Umbilical cord (tissue), 1 donor: ENCODE measurements at regions not wholly inside any gene's neighbourhood (a gene's known extent, or its start where the extent isn't known, plus 50 kb on each side); places are given as distances from the start of the nearest gene placed in this dataset.

ENCODE experiments used
- DNase-seq: peaks from one replicate; pipeline ENCODE4 v3.0.0-alpha.2; 2015; ENCODE audit warnings: low spot score

DNA sequence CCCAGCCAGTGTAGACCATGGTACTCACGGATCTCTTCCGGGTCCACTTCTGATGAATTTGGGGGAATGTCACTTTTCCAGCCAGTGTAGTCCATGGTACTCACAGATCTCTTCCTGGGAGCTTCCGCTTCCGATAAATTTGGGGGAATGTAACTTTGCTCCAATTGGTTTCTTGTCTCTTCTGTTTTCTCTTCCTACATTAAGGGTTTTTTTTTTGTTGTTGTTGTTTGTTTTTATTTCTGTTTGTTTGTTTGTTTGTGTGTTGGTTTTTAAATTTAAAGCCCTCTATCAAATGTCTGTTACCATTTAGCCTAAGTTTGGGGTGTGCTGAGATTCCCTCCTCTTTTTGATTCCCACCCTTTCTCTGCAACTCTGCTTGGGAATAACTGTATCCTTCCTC is 475.8 kb upstream of the FZD8 start:
- DNase-seq = no peak

DNA sequence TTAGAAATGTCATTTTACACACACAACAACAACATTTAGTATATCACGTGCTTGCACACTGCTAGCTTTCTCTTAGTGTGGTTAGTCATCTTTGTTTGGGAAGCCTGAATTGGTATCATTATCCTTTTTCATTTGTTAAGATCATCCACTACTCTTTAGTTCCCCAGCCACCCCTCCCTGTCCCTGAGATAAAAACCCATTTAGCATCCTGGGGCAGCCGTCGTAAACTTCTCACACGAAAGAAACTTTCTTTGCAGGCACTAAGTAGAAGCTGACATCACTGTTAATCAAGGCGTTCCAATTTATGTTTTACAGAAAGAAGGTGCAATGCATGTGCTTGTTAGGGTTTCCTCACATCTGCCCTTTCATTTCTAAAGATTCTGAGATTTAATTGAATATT is 475.1 kb upstream of the FZD8 start:
- DNase-seq = peak; percentile 43

DNA sequence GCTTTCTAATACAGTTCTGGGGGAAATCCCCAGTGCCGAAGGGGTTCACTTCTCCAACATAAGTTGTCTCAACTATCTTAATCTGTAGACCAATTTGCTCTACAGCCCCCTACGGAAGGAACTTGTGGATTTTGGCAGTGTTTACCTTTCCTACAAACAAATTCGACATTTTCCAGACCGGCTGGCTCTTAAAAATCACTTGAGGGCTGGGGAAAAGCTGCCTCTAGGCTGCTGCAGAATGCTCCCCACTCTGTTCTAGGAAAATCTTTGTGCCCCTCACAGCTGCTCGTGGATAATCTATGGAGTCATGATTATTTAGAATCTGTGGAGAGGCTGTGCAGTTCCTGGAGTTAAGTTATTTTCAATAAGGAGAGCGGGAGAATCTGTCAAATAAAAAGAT is 474.6 kb upstream of the FZD8 start:
- DNase-seq = peak; percentile 59

DNA sequence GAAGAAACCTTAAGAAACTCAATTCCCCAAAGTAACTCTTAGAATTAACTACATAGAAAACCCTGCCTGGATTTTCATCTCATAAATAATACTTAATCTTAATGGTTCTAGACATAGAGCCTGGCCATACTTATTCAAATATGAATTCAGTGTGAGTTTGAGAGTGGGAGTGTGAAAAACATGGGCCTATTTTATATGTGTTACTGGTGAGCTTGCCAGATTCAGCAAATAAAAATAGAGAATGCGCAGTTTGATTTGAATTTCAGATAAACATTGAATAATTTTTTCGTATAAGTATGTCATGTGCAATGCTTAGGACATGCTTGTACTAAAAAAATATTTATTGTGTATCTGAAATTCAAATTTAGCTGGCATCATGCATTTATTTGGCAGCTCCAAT is 473.9 kb upstream of the FZD8 start:
- DNase-seq = peak; percentile 52

DNA sequence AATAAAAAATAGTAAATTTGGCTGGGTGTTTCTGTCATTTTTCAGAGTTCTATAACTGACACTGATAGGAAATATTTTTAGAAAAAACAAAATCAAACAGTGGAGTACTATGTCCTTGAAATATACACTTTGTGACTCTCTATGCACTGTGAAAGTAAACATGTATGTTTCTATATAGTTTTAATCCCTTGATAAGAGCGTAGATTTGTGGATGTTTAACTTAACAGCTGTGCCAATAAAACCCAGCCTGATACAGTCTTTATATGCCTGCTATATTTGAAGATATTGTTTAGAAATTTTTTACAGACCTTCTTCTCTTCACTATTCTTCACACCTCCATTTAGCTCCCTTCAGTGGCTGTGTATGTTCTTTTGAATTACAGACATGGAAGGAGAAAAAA is 473.3 kb upstream of the FZD8 start:
- no peak for DNase-seq

DNA sequence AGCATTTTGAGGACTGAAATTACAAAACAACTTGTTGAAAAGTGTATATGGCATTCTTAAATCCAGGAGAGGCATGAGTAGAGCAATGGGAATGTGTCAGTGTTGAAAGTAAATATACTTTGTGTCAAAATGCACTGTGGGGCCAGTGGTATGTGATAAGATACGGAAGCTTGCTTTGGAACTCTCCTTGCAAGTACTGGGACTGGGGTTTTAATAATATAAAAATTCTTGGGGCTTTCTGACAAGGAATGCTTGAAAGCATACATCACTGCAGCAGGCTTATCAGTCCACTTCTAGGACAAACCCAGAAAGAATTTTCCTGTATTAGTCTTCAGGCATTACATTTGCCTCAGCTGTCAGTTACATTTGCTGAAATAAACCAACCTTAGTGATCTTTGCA is 472.8 kb upstream of the FZD8 start:
- peak; percentile 92 for DNase-seq

DNA sequence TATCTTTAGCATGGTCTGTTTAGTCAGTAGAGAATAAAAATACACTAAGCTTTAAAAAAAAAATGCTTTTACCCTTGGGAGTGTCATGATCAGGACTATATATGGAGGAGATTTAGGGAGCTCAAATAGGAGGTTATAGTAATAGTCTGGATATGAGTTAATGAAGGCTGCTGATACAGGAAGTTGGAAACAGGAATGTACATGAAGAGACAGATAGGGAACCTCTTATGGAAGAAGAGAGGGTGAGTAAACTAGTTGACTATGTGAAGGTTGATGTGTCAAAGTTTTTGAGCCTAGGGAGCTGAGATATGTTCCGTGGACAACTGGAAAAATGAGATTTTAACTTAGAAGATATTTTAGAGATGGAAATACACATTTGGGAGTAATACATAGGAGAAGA is 472.0 kb upstream of the FZD8 start:
- peak; percentile 60 for DNase-seq

DNA sequence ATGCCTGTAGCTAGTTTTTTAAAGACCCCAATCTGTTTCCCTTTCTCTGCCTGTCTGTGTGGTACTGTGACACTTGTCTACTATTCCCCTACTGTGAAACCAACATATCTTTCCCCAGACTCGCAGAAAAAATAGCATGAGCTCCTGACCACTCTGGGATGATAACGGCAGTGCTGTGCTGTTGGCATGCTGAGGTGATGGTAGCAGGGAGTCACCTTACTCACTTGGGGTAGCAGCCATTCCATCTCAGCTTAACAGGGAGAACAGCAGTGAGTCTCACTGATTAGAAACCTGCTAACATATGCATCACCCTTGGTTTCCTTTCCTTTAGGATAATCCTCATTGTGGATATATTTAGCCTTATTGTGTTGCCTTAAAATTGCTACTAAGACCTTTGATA is 469.6 kb upstream of the FZD8 start:
- no peak for DNase-seq

DNA sequence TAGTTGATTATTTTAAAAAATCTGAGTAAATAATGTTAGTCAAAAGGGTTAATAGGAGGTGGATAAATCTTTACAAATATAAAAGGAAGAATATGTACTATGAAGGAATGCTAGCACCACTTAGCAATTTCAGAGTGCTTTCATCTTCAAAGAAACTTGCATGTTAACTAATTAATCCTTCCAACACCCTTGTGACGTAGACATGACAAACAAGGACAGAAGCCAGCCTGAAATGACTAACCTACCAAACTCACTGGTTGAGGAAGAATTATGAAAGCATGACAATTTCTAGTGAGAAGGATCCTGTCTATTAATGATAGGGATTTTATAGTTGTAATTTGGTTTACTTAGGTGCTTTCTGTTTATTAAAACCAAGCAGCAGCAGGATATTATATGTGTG is 468.0 kb upstream of the FZD8 start:
- DNase-seq = no peak

DNA sequence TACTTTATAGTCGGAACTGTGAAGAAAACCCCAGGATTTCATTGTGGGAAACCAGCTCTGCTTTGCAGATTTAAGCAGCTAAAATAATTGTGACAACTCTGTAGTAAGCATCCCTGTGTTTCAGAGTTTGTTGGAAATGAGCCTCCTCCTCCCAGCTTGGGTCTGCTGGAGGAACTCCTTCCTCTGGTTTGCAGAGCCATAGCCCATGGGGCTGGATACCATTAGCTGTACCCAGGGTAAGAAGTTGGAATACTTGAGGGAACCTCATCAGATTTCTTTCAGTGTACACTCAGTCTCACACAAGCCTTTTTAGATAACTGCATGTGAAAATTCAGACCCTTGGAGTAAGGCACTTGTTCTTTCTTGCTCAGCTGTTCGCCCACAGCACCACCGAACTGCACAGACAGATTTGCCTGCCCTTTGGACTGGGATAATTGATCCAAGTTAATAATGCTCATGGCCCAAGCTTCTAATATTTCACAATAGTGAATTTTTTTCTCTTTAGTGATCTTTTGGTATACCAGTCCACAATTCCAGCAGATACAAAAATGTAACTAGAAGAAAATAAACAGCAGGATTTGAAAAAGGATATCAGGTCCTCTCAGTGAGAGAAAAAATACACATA is 467.4 kb upstream of the FZD8 start:
- DNase-seq = peak; percentile 9

DNA sequence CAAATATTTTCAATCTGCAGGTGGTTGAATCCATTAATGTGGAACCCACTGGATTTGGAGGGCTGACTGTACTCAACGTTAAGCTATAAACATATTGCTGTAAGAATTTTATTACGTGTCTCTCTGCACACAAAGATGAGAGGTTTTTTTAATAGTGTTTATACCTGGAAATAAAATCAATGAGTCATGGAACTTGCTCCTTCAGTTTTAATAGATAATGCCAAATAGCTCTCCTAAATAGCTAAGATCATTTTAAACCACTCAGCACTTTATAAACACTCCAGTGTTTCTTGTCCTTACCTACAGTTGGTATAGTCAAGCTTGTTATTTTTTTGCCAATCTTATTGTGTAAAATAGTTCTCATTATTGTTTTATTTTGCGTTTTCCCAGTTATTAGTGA is 455.6 kb upstream of the FZD8 start:
- no peak for DNase-seq

DNA sequence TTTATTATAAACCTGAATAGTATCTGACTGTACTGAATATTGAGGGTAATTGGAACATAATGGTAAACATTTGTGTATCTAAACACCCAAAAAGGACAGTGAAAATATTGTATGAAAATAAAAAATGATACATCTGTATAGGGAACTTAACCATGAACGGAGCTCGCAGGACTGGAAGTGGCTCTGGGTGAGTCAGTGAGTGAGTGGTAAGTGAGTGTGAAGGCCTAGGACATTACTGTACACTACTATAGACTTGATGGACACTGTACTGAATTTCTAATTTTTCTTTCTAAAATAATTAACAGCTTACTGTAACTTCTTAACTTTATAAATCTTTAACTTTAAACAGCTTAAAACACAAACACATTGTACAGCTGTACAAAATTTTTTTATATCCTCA is 454.5 kb upstream of the FZD8 start:
- DNase-seq = no peak

DNA sequence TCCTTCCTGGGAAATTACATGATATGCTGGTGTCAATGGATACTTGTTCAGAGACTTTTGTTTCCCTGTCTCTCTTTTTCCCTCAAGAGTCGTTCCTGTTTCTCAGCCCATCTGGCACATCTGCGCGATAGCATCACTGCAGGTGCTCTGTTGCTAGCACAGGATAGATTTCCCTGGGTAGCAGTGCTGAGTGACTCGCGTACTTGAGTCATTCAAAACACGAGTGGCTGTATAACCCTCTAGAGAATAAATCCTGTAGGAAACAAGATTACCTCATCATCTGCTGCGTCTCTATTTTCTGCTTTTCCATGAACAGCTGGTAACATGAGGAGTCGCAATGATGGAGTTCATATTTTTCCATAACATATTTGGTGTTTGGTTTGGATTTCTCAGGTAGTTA is 452.0 kb upstream of the FZD8 start:
- no peak for DNase-seq

DNA sequence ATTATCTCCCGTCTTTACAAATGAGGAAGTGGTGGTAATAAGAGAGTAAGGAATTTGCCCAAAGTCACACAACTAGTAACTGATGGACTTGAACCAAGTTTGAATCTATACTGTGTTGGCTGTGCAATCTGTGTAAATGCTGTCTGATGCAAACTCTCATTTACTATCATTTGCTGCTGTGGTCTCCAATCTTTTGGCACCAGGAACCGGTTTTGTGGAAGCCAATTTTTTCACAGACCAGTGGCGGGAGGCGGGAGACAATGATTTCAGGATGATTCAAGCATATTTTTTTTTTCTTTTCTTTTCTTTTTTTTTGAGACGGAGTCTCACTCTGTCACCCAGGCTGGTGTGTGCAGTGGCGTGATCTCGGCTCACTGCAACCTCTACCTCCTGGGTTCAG is 450.0 kb upstream of the FZD8 start:
- no peak for DNase-seq

DNA sequence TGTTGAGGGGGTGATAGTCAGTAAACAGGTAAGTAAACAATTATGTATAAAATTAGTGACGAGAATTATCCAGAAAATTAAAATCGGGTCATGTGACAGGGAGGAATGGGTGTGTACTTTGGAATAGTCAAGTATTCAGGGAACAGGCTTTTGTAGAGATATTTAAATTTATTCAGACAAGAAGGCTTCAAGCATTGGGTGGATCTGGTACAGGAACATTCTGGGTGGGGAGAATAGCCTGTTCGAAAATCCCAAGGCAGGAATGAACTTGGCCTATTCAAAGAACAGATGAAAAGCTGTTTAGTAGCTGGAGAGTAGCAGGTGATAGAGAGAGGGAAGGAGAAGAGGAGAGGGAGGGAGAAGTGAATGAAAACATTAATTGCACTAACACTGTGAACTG is 448.9 kb upstream of the FZD8 start:
- no peak for DNase-seq

DNA sequence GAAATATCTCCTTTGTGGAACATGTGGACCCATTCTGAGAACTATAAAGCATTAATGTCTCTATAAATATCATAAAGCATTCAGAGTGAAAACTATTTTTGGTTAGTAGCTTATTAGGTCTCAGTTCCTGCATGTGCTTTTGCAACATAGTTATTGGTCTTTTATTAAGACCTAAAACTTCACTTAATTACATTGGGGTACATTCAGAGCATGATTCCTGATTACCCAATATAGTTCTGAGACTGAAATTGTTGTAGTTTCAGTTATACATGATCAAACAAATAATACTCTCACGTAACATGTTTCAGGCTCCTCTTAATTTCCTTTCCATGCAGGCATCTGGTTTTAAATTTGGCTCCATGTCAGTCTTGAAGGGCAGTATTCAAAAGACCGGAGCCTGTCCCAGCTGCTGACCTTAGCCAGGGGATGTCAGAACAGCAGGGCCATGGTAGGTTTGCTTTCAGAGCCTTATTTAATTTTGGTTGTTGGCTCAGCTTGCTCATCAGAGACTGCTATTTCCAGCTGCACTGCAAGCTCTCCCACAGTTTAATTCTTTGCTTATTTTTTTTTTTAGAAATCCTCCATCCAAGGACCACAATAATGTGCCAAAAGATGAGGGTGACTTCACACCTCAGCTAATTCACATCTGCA is 447.8 kb upstream of the FZD8 start:
- no peak for DNase-seq

DNA sequence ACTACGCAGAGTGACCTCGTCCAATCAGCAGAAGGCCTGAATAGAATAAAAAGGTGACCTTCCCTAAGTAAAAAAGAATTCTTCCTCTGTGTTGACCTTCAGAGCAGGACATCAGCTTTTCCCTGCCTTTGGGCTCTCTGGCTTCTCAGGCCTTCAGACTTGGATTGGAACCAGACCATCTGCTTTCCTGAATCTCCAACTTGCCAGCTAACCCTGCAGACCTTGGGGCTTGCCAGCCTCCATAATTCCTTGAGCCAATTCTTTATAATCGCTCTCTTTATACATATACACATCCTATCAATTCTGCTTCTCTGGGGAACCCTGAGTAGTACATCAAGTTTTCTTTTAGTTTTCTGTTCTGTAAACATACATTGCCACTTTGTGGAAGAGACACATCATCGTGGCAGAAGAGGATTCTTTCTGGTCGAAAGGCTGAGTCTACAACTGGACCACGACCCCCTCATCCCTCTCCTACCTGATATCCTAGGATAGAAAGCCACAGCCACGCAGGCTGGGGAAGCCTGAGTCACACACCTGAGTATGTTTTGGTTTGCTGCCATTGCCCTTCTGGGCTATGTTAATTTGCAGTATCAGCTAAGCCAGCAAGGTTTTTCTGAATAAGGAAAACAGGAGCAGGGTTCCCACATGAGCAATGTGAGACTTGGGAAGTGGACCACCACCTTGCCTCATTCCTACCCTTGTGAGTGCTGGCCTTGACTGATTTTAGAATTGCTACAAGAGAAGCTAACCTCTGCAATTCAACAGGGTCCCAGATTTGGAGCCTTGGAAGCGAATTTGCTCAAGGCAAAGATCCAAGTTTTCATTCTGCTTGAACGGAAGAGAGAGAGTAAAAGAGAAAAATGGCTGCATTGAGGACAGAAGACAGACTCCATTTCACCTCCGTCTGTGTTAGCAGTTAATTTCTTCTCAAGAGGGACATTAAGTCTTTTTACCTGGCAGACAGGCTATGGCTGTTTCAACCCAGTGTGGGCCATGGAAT is 445.2 kb upstream of the FZD8 start:
- DNase-seq = no peak

DNA sequence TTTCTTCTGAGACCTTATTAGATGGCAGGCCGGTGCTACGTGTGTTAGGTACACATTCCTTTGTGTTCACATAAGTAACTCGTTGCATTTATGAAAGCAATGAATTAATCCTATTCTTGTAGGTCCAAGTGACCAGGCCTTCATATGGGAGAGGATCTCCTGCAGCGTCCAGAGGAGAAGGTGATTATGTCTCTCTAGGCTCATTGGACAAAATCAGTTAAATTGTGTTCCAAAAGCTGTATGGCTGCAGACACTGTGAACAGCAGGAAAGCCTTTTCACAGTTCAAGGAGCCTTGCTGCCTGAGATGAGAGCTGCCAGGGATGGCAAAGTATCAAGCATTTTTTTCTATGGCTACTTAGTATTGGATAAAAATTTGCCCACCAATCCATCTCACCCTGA is 433.1 kb upstream of the FZD8 start:
- no peak for DNase-seq

DNA sequence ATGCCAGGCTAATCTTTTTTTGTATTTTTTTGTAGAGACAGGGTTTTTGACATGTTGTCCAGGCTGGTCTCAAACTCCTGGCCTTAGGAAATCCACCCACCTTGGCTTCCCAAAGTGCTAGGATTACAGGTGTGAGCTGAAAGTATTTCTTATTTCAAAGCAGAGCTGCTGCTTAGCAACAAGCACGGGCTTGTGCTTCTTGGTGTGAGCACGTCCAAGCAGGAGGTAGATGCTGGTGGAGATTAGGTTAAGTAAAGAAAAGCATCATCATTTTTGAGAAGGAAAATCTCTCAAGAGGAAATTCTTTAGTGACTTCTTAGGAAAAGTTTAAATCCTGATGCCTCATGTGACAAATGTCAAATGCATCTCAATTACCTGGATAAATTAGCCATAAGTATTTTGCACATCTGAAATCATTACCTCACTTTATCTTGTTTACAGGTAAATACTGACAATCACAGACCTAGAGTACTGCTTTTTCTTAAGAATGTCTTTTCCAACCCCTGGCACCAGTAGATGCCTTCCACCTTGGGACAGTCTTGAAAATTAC is 431.8 kb upstream of the FZD8 start:
- DNase-seq = peak; percentile 8

DNA sequence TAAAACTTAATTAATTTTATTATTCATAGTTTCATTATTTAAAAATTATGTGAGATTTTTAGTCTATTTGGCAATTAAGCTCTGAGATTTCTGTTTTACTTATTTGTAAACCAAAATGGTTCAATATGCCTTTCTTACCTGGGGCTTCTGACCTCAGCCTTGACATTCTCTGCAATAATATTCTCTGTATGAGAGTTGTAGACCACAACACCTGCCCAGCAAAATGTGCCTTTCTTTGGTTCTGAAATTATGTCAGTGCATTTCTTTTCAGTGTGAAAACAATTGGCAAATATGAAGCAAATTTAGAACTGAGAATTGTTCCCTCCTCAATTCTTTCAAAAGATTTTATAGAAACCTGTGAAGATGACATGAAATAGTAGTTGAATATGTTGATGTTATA is 426.4 kb upstream of the FZD8 start:
- DNase-seq = no peak

DNA sequence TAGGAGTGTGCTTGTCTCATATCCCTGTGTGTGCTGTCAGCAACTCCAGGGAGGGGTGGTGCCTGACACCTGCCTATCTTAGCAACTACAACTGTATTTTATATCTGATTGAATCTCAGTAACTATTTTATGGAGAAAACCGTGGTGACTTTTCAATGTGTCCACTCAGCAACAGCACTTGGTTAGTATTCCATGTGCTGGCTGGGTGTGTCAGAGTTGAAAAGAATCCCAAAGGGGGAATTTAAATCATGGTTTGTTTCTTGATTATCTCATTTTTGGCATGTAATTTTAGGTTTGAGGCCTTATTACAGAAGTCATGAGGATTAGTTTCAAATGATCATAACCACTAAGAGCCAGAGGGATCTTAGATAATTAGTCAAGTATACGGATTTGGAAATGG is 425.7 kb upstream of the FZD8 start:
- no peak for DNase-seq

DNA sequence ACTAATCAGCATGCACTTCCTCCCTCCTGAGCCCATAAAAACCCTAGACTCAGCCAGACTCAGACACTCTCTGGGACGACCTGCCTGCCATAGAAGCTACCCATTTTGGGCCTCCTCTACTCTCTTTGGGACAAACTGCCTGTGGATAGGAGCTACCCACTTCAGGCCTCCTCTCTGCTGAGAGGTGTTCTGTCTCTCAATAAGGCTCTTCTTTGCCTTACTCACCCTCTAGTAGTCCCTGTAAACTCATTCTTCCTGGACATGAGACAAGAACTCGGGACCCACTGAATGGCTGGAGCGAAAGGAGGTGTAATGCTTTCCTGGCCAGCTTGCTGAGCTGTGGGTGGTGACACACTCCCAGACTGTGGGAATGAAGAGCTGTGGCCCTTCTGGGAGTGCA is 424.8 kb upstream of the FZD8 start:
- no peak for DNase-seq
